OCI-LY7 (cell line): ENCODE measurements at regions not wholly inside any gene's neighbourhood (a gene's known extent, or its start where the extent isn't known, plus 50 kb on each side); places are given as distances from the start of the nearest gene placed in this dataset.

Experiments used
- BruUV-seq: library from RNA; stranded (reverse); fragments of 400-500 nt; replicated peaks from 2 replicates; lab custom pipeline; 2021; lab: Mats Ljungman, UMichigan
- CTCF ChIA-PET: fragments of 300-600 bp; sonication (Branson Sonifier 250); formaldehyde crosslinking; loops from one replicate; lab custom pipeline; 2022; ENCODE audit warnings: antibody characterized with exemption; ENCODE audit not compliant: unreplicated experiment; lab: Charles Lee
- POLR2A ChIA-PET: fragments of 300-600 bp; sonication (Branson Sonifier 250); formaldehyde crosslinking; loops from one replicate; lab custom pipeline; 2022; ENCODE audit warnings: antibody characterized with exemption; lab: Charles Lee
- DNase-seq: peaks from one replicate; pipeline ENCODE4 v3.0.0-alpha.2; 2015; ENCODE audit warnings: low spot score
- H2AFZ ChIP-seq: fragments of 200-600 bp; sonication (generic), shearing (Covaris generic); 2 replicates; pipeline ENCODE4 v1.6.1; 2014; ENCODE audit warnings: mild to moderate bottlenecking, antibody characterized with exemption, low read length, moderate library complexity
- H3K27ac ChIP-seq: fragments of 200-600 bp; sonication (generic); 2 replicates; pipeline ENCODE4 v1.5.1; 2014; ENCODE audit warnings: mixed run types, low read depth, mild to moderate bottlenecking, moderate library complexity, low read length, inconsistent platforms; ENCODE audit not compliant: poor library complexity, severe bottlenecking
- H3K36me3 ChIP-seq: fragments of 200-600 bp; sonication (generic); 2 replicates; pipeline ENCODE4 v1.6.1; 2014; ENCODE audit warnings: mild to moderate bottlenecking, antibody characterized with exemption, low read length, moderate library complexity, mixed read lengths; ENCODE audit not compliant: insufficient read depth
- H3K4me1 ChIP-seq: fragments of 200-600 bp; sonication (generic); 2 replicates; pipeline ENCODE4 v1.5.1; 2014; ENCODE audit warnings: mild to moderate bottlenecking, low read length; ENCODE audit not compliant: insufficient read depth, poor library complexity, severe bottlenecking
- H3K4me2 ChIP-seq: fragments of 200-600 bp; sonication (generic); 2 replicates; pipeline ENCODE4 v1.6.1; 2014; ENCODE audit warnings: mild to moderate bottlenecking, low read length
- H3K4me3 ChIP-seq: fragments of 200-600 bp; sonication (generic); 2 replicates; pipeline ENCODE4 v1.5.1; 2014; ENCODE audit warnings: mild to moderate bottlenecking, low read depth, low read length; ENCODE audit not compliant: poor library complexity, severe bottlenecking
- H3K79me2 ChIP-seq: fragments of 200-600 bp; sonication (generic); 2 replicates; pipeline ENCODE4 v1.6.1; 2016; ENCODE audit warnings: low read depth, mild to moderate bottlenecking, low read length, moderate library complexity, mixed read lengths; ENCODE audit not compliant: insufficient read depth
- H3K9me2 ChIP-seq: fragments of 200-600 bp; sonication (generic); 2 replicates; pipeline ENCODE4 v1.6.1; 2016; ENCODE audit warnings: mild to moderate bottlenecking, low read length, mixed read lengths; ENCODE audit not compliant: insufficient read depth
- H3K9me3 ChIP-seq: fragments of 200-600 bp; sonication (generic); 2 replicates; pipeline ENCODE4 v1.6.1; 2014; ENCODE audit warnings: mild to moderate bottlenecking, mixed run types, low read length, mixed read lengths
- H4K20me1 ChIP-seq: fragments of 200-600 bp; sonication (generic); 2 replicates; pipeline ENCODE4 v1.6.1; 2014; ENCODE audit warnings: mild to moderate bottlenecking, antibody characterized with exemption, low read length, moderate library complexity, mixed read lengths; ENCODE audit not compliant: insufficient read depth
- CTCF ChIP-seq: fragments of 200-600 bp; sonication (generic); conservative IDR thresholded peaks from 2 replicates; pipeline ENCODE4 v1.5.1; 2014; ENCODE audit warnings: mild to moderate bottlenecking, antibody characterized with exemption, low read length, moderate library complexity, mixed read lengths
- EZH2phosphoT487 ChIP-seq: fragments of 200-600 bp; sonication (generic); IDR thresholded peaks from 2 replicates; pipeline ENCODE4 v1.6.1; 2018; ENCODE audit warnings: low read depth, borderline replicate concordance, mild to moderate bottlenecking, mixed run types, antibody characterized with exemption, low read length, moderate library complexity, mixed read lengths
- intact Hi-C: fragments of 100-400 bp; cut with micrococcal nuclease; formaldehyde crosslinking; loops from one replicate; pipeline ENCODE4 v1.10.0; 2022; ENCODE audit not compliant: unreplicated experiment

GRCh38 chr9:129253803-129254381, 75.8 kb upstream of the IER5L start:
- H3K9me3 ChIP-seq, result no peaks in the 10 kb centered on the region
- no peaks in the 10 kb centered on the region for H4K20me1 ChIP-seq
- H3K4me1 ChIP-seq, result peaks cover 34% of the 10 kb centered on the region
- no peak overlapping the region for H2AFZ ChIP-seq
- BruUV-seq, result no TSS peak
- ChIA-PET CTCF (no interaction called here), POLR2A (no interaction called here)
- H3K4me2 ChIP-seq, result no peak overlapping the region
- H3K9me2 ChIP-seq, result no peaks in the 10 kb centered on the region
- intact Hi-C loops, result no loop called here
- DNase-seq, result no peak
- H3K27ac ChIP-seq, result no peak overlapping the region
- H3K4me3 ChIP-seq, result no peak overlapping the region
- H3K79me2 ChIP-seq, result no peaks in the 10 kb centered on the region
- TF ChIP-seq EZH2phosphoT487 (no peak), CTCF (no peak)
- H3K36me3 ChIP-seq, result no peaks in the 10 kb centered on the region

DNA sequence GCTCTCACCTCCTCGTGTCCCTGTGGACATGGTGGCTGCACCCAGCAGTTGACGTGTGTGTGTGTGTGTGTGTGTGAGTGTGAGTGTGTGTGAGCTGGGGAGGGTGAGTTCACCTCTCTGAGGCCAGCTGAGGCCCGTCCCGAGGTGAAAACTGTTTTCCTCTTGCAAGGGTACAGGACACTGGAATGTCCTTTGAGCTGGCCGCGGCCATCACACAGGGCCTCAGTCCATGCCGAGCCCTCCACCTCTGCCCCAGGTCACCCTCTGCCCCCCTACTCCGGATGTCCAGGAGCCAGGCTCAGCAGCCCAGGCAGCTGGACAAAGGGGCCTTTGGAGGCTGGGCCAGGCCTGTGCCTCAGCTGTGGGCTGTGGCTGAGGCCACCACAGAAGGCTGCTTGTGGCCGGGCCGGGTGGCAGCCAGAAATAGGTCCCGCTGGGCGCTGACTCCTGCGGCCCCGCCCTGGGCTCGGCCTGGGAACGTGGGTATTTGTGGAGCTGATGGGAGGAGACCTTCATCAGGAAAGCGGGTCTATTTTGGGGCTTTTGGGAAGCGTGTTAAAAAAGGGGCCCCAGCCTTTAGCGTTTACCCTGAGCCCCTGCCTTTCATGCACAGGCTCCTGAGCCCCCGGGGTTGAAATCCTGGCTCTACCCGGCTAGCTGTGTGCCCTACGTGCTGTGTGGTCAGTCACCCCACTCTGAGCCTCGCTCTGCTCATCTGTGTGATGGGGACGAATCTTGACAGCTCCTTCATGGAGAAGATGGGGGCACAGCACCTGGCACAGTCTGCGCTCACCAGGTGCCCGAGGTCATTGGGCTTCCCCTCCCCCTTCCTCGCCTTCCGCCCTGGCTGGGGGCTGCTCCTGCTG, 75.1 kb upstream of the IER5L start:
- Histone ChIP-seq H4K20me1 (no peaks in the 10 kb centered on the region), H3K27ac (no peak overlapping the region), H3K4me1 (peaks cover 28% of the 10 kb centered on the region), H3K4me2 (no peak overlapping the region), H3K36me3 (no peaks in the 10 kb centered on the region), H2AFZ (no peak overlapping the region), H3K9me3 (no peaks in the 10 kb centered on the region), H3K4me3 (no peak overlapping the region), H3K9me2 (no peaks in the 10 kb centered on the region), H3K79me2 (no peaks in the 10 kb centered on the region)
- TF ChIP-seq CTCF (no peak), EZH2phosphoT487 (no peak)
- BruUV-seq, result no TSS peak
- no peak for DNase-seq
- ChIA-PET POLR2A (no interaction called here), CTCF (no interaction called here)
- intact Hi-C loops, result no loop called here

- no peaks in the 10 kb centered on the region for H3K9me2 ChIP-seq
- intact Hi-C loops, result no loop called here
- ChIA-PET POLR2A (no interaction called here), CTCF (no interaction called here)
- no peak overlapping the region for H3K4me3 ChIP-seq
- H3K79me2 ChIP-seq, result no peaks in the 10 kb centered on the region
- H3K36me3 ChIP-seq, result no peaks in the 10 kb centered on the region
- no peak overlapping the region for H3K27ac ChIP-seq
- H4K20me1 ChIP-seq, result no peaks in the 10 kb centered on the region
- TF ChIP-seq CTCF (no peak), EZH2phosphoT487 (no peak)
- peaks cover 32% of the 10 kb centered on the region for H3K4me1 ChIP-seq
- H3K4me2 ChIP-seq, result no peak overlapping the region
- H3K9me3 ChIP-seq, result no peaks in the 10 kb centered on the region
- DNase-seq, result no peak
- H2AFZ ChIP-seq, result no peak overlapping the region
- no TSS peak for BruUV-seq
Measured at GRCh38 chr9:129250786-129251185, 72.7 kb upstream of the IER5L start.
